Stimulated activated naive CD4-positive, alpha-beta T cell treated with Interleukin-2 at 50 U/mL for 16 hours (primary cell): ENCODE measurements at regions not wholly inside any gene's neighbourhood (a gene's known extent, or its start where the extent isn't known, plus 50 kb on each side); places are given as distances from the start of the nearest gene placed in this dataset.

Source experiments
- DNase-seq: peaks from one replicate; lab custom pipeline; 2025; lab: John Stamatoyannopoulos, UW

- no peak for DNase-seq
Observed at GRCh38 chr11:116182356-116182966, 590.3 kb downstream of the BUD13 start.

- DNase-seq, result no peak
Observed at GRCh38 chr11:116180806-116181600, 591.8 kb downstream of the BUD13 start.

- DNase-seq, result no peak
Observed at GRCh38 chr11:116179401-116179800, 593.4 kb downstream of the BUD13 start.

DNA sequence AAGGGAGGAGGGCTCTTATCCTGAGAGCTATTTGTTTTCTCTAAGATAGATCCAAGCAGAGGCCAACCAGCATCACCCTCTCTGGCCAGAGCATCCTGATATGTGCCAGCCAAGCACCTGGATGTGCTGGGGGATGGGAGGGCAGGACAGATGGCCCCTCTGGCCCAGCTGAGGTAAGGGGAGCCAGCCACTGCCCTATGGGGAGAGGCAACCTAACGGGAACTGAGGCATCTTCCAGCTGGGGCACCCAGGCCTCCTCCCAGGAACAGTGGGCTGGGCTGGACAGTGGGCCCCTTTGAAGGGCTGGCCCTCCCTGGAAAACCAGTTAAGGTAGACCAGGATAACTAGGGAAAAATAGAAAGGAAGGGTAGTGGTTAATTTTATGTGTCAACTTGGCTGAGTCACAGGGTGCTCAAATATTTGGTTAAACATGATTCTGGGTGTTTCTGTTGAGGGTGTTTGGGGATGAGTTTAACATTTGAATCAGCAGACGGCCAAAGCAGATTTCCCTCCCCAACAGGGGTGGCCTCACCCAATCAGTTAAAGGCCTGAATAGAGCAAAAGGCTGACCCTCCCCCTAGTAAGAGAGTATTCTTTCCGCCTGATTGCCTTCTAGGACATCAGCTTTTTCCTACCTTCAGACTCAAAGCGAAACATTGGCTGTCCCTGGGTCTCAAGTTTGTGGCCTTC, 595.1 kb downstream of the BUD13 start:
- no peak for DNase-seq

GRCh38 chr11:116176484-116177005, 596.2 kb downstream of the BUD13 start:
- no peak for DNase-seq

DNA sequence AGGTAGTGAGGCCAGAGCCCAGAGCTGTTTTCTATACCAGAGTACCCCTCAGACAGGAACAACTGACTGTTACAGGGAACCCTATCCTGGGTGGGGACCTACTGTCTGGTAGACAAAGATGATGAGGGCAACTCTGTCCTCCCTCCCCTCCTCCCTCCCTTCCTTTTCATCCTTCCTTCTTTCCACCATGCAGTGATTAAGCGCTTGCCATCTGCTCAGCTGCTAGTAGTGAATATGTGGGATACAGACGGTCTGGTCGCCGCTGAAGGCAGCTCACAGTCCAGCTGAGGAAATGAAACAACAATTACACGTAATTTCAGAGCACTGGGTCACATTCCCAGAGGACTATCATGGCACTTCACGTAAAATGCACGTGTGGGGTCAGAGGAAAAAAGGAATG, 597.1 kb downstream of the BUD13 start:
- no peak for DNase-seq

DNA sequence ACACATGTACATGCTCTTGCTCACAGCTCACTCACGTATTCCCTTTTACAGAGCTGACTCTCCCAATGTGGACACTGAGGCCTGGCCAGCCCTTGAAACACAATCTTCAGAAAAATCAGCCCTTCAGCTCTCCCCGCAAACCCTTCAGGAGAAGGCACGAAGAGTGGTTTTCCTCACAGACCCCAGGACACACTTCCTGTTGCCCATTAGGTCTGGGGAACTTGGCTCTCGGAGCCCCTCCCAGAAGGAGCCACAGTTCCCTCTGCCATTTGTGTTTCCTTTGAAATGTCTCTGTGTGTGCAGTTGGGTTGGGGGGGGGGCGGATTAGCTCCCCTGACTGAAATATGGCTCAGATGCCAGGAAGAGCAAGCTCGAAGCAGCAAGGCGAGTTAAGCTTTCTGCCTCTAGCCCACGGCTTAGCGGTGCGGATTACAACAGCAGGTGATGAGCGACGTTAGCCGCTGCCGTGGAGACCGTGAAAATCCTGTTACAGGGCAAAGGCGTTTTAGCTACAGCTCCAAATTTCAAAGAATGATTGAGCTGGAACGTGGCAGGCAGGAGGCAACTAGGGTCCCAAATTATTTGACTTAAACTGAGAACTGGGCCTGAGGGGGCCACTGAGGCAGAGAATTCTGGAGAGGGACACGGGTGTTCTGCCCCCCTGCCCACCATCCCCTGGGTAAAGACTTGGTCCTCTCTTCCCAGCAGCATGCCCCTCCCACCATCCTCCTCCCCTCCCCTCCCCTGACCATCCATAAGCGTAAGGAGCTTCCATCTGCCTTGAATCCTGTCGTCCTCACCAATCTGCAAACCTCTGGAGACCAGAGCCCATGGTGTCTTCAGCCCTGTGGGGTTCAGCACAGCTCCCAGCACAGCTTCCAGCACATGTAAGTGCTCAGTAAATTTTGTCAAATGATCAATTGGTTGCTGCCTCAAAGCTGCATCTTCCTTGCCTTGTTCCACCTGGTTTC, 598.6 kb downstream of the BUD13 start:
- no peak for DNase-seq

GRCh38 chr11:116173506-116173905, 599.3 kb downstream of the BUD13 start:
- DNase-seq, result no peak

DNA sequence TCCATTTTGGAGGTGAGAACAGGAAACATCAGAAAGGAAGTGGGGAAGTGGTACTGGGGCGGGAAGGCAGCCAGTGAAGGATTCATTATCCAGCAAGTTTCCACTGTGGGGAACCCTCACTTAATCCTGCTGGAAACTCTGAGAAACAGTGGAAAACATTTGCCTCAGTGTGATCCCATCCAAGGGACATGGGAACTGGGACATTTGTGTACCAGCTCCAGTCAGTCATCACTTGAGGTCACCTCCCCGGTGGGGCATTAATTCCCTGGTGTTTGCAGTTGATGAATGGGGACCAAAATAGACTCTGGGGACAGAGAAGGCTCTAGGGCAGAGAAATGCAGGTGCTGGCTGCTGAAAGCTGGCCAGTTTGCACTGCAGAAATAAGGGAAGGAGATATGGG, 599.9 kb downstream of the BUD13 start:
- DNase-seq, result no peak

GRCh38 chr11:116172156-116172555, 600.6 kb downstream of the BUD13 start:
- DNase-seq, result no peak

- no peak for DNase-seq
Observed at GRCh38 chr11:116171271-116172140, 601.3 kb downstream of the BUD13 start.

DNA sequence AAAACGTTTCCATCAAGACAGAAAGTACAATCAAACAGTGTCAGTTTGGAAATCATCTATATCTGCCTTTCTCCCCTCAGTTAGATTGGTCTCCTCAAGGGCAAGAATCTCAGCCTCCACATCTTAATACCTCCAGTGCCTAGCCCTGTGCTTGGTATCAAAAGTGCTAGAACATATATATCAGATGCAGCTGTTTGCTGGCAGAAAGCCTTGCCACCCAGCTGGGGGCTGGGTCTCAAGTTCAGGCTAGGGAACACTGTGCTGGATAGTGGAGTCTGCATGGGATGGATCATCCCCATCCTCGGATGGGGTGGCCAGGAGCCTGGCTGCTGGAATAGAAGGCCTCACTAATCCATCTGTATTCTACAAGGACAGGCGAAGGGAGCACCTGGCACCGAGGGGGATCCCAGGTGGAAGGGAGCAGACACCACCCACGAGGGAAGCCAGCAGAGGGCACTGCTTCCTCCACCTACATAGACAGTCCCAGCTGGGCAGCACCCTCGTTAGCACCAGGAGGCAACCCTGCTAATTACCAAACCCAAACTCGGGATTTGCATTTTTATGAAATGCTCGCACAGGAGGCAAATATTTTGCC, 602.2 kb downstream of the BUD13 start:
- no peak for DNase-seq

- DNase-seq, result no peak
Observed at GRCh38 chr11:116169776-116170175, 603.0 kb downstream of the BUD13 start.

DNA sequence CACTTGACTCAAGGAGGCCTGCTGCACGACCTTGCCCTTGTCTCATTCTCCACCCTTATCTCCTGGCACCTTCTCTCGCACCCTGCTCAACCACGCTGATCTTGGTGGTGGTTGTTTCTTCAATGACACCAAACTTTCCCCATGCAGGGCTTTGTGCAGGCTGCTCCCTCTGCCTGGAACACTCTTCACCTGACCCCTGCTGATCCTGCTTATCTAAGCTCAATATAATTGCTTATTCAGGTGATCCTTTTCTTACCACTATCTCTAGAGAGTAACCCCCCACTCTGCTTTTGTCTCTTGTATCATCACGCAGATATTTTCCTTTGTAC, 604.4 kb downstream of the BUD13 start:
- DNase-seq, result no peak

- DNase-seq, result no peak
Observed at GRCh38 chr11:116167706-116168458, 604.9 kb downstream of the BUD13 start.

- DNase-seq, result no peak
Observed at GRCh38 chr11:116166573-116167465, 606.0 kb downstream of the BUD13 start.

GRCh38 chr11:116164843-116165242, 607.9 kb downstream of the BUD13 start:
- no peak for DNase-seq

DNA sequence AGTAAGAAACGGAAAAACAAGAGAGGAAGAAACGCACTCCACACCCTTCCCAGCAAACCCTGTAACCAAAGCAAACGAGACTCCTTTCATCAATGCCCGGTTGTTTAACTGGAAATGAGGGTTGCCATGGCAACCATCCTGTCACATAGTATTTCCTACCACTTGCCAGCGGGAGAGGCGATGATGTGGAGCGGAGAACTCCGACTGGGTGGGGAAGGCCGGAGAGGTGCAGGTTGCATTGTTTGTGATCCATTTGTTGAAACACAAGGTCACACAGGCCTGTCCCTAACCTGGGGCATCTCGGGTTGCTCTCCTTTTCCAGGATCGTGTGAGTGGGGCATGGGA, 609.9 kb downstream of the BUD13 start:
- no peak for DNase-seq
